HG02885 (cell line): ENCODE measurements at regions not wholly inside any gene's neighbourhood (a gene's known extent, or its start where the extent isn't known, plus 50 kb on each side); places are given as distances from the start of the nearest gene placed in this dataset.
"Not testable (repeated sequence)": the region's sequence is repeated elsewhere in the genome, so short reads cannot be mapped to it uniquely, and the experiment has no call there.

ENCODE experiments used
- ATAC-seq: cut with Tn5 transposase; IDR thresholded peaks from one replicate; pipeline ENCODE4 v1.9.1; 2021; ENCODE audit warnings: mild to moderate bottlenecking; ENCODE audit not compliant: unreplicated experiment, poor library complexity

- no peak for ATAC-seq
Observed at GRCh38 chr16:86877835-86878234, 299.5 kb downstream of the FOXL1 start.

- no peak for ATAC-seq
Observed at GRCh38 chr16:86878236-86879080, 300.1 kb downstream of the FOXL1 start.

GRCh38 chr16:86879268-86879667, 300.9 kb downstream of the FOXL1 start:
- ATAC-seq: no peak

GRCh38 chr16:86880316-86881117, 302.2 kb downstream of the FOXL1 start:
- ATAC-seq: no peak

- ATAC-seq: no peak
Observed at GRCh38 chr16:86881118-86881510, 302.8 kb downstream of the FOXL1 start.

GRCh38 chr16:86881861-86882273, 303.5 kb downstream of the FOXL1 start:
- no peak for ATAC-seq

GRCh38 chr16:86882586-86883280, 304.4 kb downstream of the FOXL1 start:
- no peak for ATAC-seq

- ATAC-seq: no peak
Observed at GRCh38 chr16:86883583-86884389, 305.4 kb downstream of the FOXL1 start.

GRCh38 chr16:86884390-86884650, 306.0 kb downstream of the FOXL1 start:
- ATAC-seq: no peak

- no peak for ATAC-seq
Observed at GRCh38 chr16:86885139-86885538, 306.8 kb downstream of the FOXL1 start.

GRCh38 chr16:86886651-86887050, 308.3 kb downstream of the FOXL1 start:
- no peak for ATAC-seq

GRCh38 chr16:86887416-86887815, 309.1 kb downstream of the FOXL1 start:
- no peak for ATAC-seq

- no peak for ATAC-seq
Observed at GRCh38 chr16:86888231-86889053, 310.1 kb downstream of the FOXL1 start.

- ATAC-seq: not testable (repeated sequence)
Observed at GRCh38 chr16:86889054-86889366, 310.7 kb downstream of the FOXL1 start.

GRCh38 chr16:86889974-86890373, 311.6 kb downstream of the FOXL1 start:
- no peak for ATAC-seq

GRCh38 chr16:86891121-86891520, 312.8 kb downstream of the FOXL1 start:
- no peak for ATAC-seq

GRCh38 chr16:86891631-86892030, 313.3 kb downstream of the FOXL1 start:
- no peak for ATAC-seq

- ATAC-seq: no peak
Observed at GRCh38 chr16:86892509-86892908, 314.2 kb downstream of the FOXL1 start.

GRCh38 chr16:86893506-86893905, 315.2 kb downstream of the FOXL1 start:
- no peak for ATAC-seq
